ENCODE measurements at regions not wholly inside any gene's neighbourhood (a gene's known extent, or its start where the extent isn't known, plus 50 kb on each side); places are given as distances from the start of the nearest gene placed in this dataset.

DNA sequence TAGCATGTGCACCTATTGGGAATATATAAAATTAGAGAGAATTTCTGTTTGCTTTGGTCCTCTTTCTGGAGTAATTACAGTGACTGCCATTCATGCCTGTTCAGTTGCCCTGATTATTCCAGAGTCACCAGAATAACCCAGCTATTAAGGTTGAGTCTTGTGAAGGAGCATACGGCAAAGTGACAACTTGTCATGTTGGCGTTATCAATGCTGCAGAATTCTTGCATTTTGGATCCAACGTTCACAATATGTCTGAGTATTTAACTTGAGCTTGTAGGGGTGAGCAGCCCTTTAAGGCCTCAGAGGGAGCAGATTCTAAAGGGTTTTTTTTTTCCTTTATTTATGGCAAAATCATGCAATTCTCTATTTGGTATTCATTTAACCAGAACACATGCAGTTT, 419.4 kb upstream of the MGMT start:
- Histone ChIP-seq H3K9me2 (no peaks in the 10 kb centered on the region), H3K27me3 (ENCODE audit: insufficient read depth) (no peaks in the 10 kb centered on the region), H3K9me3 (no peaks in the 10 kb centered on the region), H3K79me2 (ENCODE audit: insufficient read depth) (no peaks in the 10 kb centered on the region), H2AFZ (ENCODE audit: low read depth) (no peak overlapping the region), H3K4me2 (no peak overlapping the region), H3F3A (replicated peaks; ENCODE audit: insufficient read depth) (no peaks in the 10 kb centered on the region), H3K4me3 (ENCODE audit: low read depth in 2 of 2, low read length in 1 of 2) (no peak overlapping the region), H3K36me3 (replicated peaks in 1 of 2; ENCODE audit: control insufficient read depth in 1 of 2, insufficient read depth in 2 of 2, low read length in 1 of 2) (no peaks in the 10 kb centered on the region), H4K20me1 (ENCODE audit: insufficient read depth) (no peaks in the 10 kb centered on the region), H3K9ac (no peak overlapping the region), H3K4me1 (ENCODE audit: control insufficient read depth in 1 of 2, insufficient read depth in 2 of 2, low read depth in 1 of 2, low read length in 1 of 2) (no peaks in the 10 kb centered on the region; a peak in 1 of 4 replicates), H3K27ac (ENCODE audit: low read depth in 2 of 2, low read length in 1 of 2) (no peak overlapping the region)
- DNase-seq: no peak
- CTCF ChIA-PET: interaction anchor here (1.9 kb wide), 1 partner anchor 16 kb away, joined by 5 read pairs; no protein-coding TSS in a partner anchor
- TF ChIP-seq RAD21 (IDR thresholded peaks at IDR 0.05; ENCODE audit: low read length) (no peak), SIN3A (IDR thresholded peaks at IDR 0.05; ENCODE audit: borderline replicate concordance, low read depth, low read length) (no peak), ZBTB33 (IDR thresholded peaks at IDR 0.05; ENCODE audit: borderline replicate concordance, low read depth) (no peak), TAF1 (IDR thresholded peaks at IDR 0.05; ENCODE audit: borderline replicate concordance, low read depth, low read length) (no peak), EZH2phosphoT487 (IDR thresholded peaks at IDR 0.05; ENCODE audit: borderline replicate concordance, low read depth) (no peak), YY1 (IDR thresholded peaks at IDR 0.05; ENCODE audit: low read depth) (no peak), MEF2A (IDR thresholded peaks at IDR 0.05; ENCODE audit: borderline replicate concordance, low read depth) (no peak), CHD2 (IDR thresholded peaks at IDR 0.05; ENCODE audit: low read length, partially characterized antibody) (no peak), MXI1 (IDR thresholded peaks at IDR 0.05; ENCODE audit: low read depth, low read length) (no peak), RXRA (IDR thresholded peaks at IDR 0.05; ENCODE audit: borderline replicate concordance, low read depth) (no peak), GATA2 (CRISPR knock-in tag; IDR thresholded peaks at IDR 0.05) (no peak), RCOR1 (IDR thresholded peaks at IDR 0.05; ENCODE audit: low read length) (no peak), TEAD4 (IDR thresholded peaks at IDR 0.05; ENCODE audit: borderline replicate concordance, insufficient read depth) (no peak), FOXJ3 (CRISPR knock-in tag; IDR thresholded peaks at IDR 0.05) (no peak)
- TF ChIP-seq, protein P1, sequence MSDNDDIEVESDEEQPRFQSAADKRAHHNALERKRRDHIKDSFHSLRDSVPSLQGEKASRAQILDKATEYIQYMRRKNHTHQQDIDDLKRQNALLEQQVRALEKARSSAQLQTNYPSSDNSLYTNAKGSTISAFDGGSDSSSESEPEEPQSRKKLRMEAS (IDR thresholded peaks at IDR 0.05; ENCODE audit: low read depth): no peak
- POLR2A ChIA-PET: no interaction called here
- 42% methylated on average over 3 of the region's 3 CpGs for WGBS (ENCODE audit: low lambda C conversion rate)

DNA sequence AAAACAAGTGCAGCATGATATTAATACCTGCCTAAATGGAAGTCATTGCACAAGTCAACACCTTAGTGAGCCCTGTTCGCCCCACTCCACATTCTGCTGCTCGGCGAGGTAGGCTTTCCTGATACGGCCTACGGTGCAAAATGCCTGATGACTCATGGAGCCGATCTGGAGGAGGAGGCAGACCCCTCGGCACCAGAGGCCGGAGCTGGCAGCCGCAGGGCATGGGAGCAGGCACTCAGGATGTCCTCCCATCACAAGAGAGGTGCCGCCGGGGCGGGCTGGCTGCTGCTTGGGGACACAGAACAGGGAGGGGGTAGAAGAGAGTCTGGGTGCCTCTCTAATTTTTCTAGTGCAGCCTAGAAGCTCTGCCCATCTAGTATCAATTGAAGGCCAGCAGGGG, 418.5 kb upstream of the MGMT start:
- WGBS (ENCODE audit: low lambda C conversion rate): 35% methylated on average over 12 of the region's 12 CpGs
- POLR2A ChIA-PET: no interaction called here

More for the DNA sequence above, 418.5 kb upstream of the MGMT start:
- H3K9me2 ChIP-seq: no peaks in the 10 kb centered on the region
- no peaks in the 10 kb centered on the region for H3K79me2 ChIP-seq (ENCODE audit: insufficient read depth)
- H3K27ac ChIP-seq (ENCODE audit: low read depth in 2 of 2, low read length in 1 of 2): no peak overlapping the region
- no peak for DNase-seq
- H3K9ac ChIP-seq: no peak overlapping the region
- H3K4me1 ChIP-seq (ENCODE audit: control insufficient read depth in 1 of 2, insufficient read depth in 2 of 2, low read depth in 1 of 2, low read length in 1 of 2): no peaks in the 10 kb centered on the region; a peak in 1 of 4 replicates
- H4K20me1 ChIP-seq (ENCODE audit: insufficient read depth): no peaks in the 10 kb centered on the region
- H2AFZ ChIP-seq (ENCODE audit: low read depth): no peak overlapping the region
- H3K4me2 ChIP-seq: no peak overlapping the region
- no peaks in the 10 kb centered on the region for H3K36me3 ChIP-seq (replicated peaks in 1 of 2; ENCODE audit: control insufficient read depth in 1 of 2, insufficient read depth in 2 of 2, low read length in 1 of 2)
- no peaks in the 10 kb centered on the region for H3K9me3 ChIP-seq
- H3F3A ChIP-seq (replicated peaks; ENCODE audit: insufficient read depth): no peaks in the 10 kb centered on the region
- TF ChIP-seq MEF2A (IDR thresholded peaks at IDR 0.05; ENCODE audit: borderline replicate concordance, low read depth) (no peak), PBX3 (IDR thresholded peaks at IDR 0.05) (no peak), EZH2phosphoT487 (IDR thresholded peaks at IDR 0.05; ENCODE audit: borderline replicate concordance, low read depth) (no peak), YY1 (IDR thresholded peaks at IDR 0.05; ENCODE audit: low read depth) (no peak), RCOR1 (IDR thresholded peaks at IDR 0.05; ENCODE audit: low read length) (no peak), NRF1 (IDR thresholded peaks at IDR 0.05; ENCODE audit: low read depth, low read length) (no peak), TEAD4 (IDR thresholded peaks at IDR 0.05; ENCODE audit: borderline replicate concordance, insufficient read depth) (no peak), NFIC (IDR thresholded peaks at IDR 0.05; ENCODE audit: borderline replicate concordance) (no peak), JUND (IDR thresholded peaks at IDR 0.05) (no peak)
- TF ChIP-seq, protein P1 (IDR thresholded peaks at IDR 0.05; ENCODE audit: low read depth): no peak
- TF ChIP-seq, protein P2, sequence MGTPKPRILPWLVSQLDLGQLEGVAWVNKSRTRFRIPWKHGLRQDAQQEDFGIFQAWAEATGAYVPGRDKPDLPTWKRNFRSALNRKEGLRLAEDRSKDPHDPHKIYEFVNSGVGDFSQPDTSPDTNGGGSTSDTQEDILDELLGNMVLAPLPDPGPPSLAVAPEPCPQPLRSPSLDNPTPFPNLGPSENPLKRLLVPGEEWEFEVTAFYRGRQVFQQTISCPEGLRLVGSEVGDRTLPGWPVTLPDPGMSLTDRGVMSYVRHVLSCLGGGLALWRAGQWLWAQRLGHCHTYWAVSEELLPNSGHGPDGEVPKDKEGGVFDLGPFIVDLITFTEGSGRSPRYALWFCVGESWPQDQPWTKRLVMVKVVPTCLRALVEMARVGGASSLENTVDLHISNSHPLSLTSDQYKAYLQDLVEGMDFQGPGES (IDR thresholded peaks at IDR 0.05; ENCODE audit: low read depth, low read length): no peak
- no peak overlapping the region for H3K4me3 ChIP-seq (ENCODE audit: low read depth in 2 of 2, low read length in 1 of 2)
- no peaks in the 10 kb centered on the region for H3K27me3 ChIP-seq (ENCODE audit: insufficient read depth)
- CTCF ChIA-PET: interaction anchor here (0.6 to 1.9 kb wide), 2 partner anchors 17 to 1049 kb away, joined by 3 to 5 read pairs; no protein-coding TSS in a partner anchor
